ENCODE measurements at regions not wholly inside any gene's neighbourhood (a gene's known extent, or its start where the extent isn't known, plus 50 kb on each side); places are given as distances from the start of the nearest gene placed in this dataset.

GRCh38 chr14:104322531-104323366 lies 184.4 kb downstream of the KIF26A start:
- peak; percentile 10 for DNase-seq

GRCh38 chr14:104323551-104324175 lies 185.3 kb downstream of the KIF26A start:
- no peak for DNase-seq

- DNase-seq = no peak
Measured at GRCh38 chr14:104326848-104327247, 188.5 kb downstream of the KIF26A start.

GRCh38 chr14:104328607-104329006 lies 190.2 kb downstream of the KIF26A start:
- no peak for DNase-seq

GRCh38 chr14:104329793-104330192 lies 191.4 kb downstream of the KIF26A start:
- DNase-seq = no peak

- DNase-seq = no peak
Measured at GRCh38 chr14:104331871-104332605, 193.7 kb downstream of the KIF26A start.

GRCh38 chr14:104332634-104333270 lies 194.4 kb downstream of the KIF26A start:
- DNase-seq = no peak

GRCh38 chr14:104333646-104334423 lies 195.4 kb downstream of the KIF26A start:
- DNase-seq = no peak

GRCh38 chr14:104334424-104335161 lies 196.2 kb downstream of the KIF26A start:
- no peak for DNase-seq

- DNase-seq = no peak
Measured at GRCh38 chr14:104335176-104335575, 196.8 kb downstream of the KIF26A start.

- DNase-seq = no peak
Measured at GRCh38 chr14:104335611-104336010, 197.2 kb downstream of the KIF26A start.

- DNase-seq = no peak
Measured at GRCh38 chr14:104337351-104337750, 199.0 kb downstream of the KIF26A start.

- no peak for DNase-seq
Measured at GRCh38 chr14:104339361-104339760, 201.0 kb downstream of the KIF26A start.

- DNase-seq = no peak
Measured at GRCh38 chr14:104339829-104340228, 201.4 kb downstream of the KIF26A start.

GRCh38 chr14:104341532-104342434 lies 203.4 kb downstream of the KIF26A start:
- no peak for DNase-seq

GRCh38 chr14:104342435-104343293 lies 204.3 kb downstream of the KIF26A start:
- no peak for DNase-seq

- no peak for DNase-seq
Measured at GRCh38 chr14:104343294-104343625, 204.9 kb downstream of the KIF26A start.

GRCh38 chr14:104343690-104344640 lies 205.6 kb downstream of the KIF26A start:
- no peak for DNase-seq
